Adrenal gland (tissue), 9 donors: ENCODE measurements at regions not wholly inside any gene's neighbourhood (a gene's known extent, or its start where the extent isn't known, plus 50 kb on each side); places are given as distances from the start of the nearest gene placed in this dataset.

ENCODE experiments used
- DNase-seq, 7 donors: peaks; one replicate each; pipeline ENCODE4 v3.0.0-alpha.2; 2019 to 2020
- H3K27ac ChIP-seq, 5 donors: fragments of 200-600 bp; sonication (generic) in 4 of 5; 1 replicate in 3 of 5; 2 replicates in 2 of 5; pipeline versions ENCODE4 v1.5.1 to v1.8.0; 2016 to 2020; ENCODE audit warnings: mild to moderate bottlenecking in 1 of 5
- H3K27me3 ChIP-seq: fragments of 200-600 bp; 2 replicates; pipeline ENCODE4 v1.8.0; 2021
- H3K36me3 ChIP-seq, 2 donors: fragments of 200-600 bp; replicated peaks in 1 of 2; 1 replicate in 1 of 2; 2 replicates in 1 of 2; pipeline versions ENCODE4 v1.5.1 to v1.8.0; 2018 to 2022
- H3K4me1 ChIP-seq, 2 donors: fragments of 200-600 bp; replicated peaks in 1 of 2; 1 replicate in 1 of 2; 2 replicates in 1 of 2; pipeline versions ENCODE4 v1.5.1 to v1.8.0; 2018 to 2021
- H3K4me3 ChIP-seq, 4 donors: fragments of 200-600 bp; sonication (generic) in 3 of 4; one replicate each; pipeline ENCODE4 v1.5.1; 2016 to 2018
- H3K9me3 ChIP-seq, 3 donors: fragments of 200-600 bp; sonication (generic) in 1 of 3; replicated peaks in 1 of 3; 1 replicate in 2 of 3; 2 replicates in 1 of 3; pipeline versions ENCODE4 v1.5.1 to v1.8.0; 2016 to 2021
- CTCF ChIP-seq, 6 experiments: fragments of 450-650 bp in 4 of 6; fragments of 200-600 bp in 2 of 6; sonication (generic) in 1 of 6; IDR thresholded peaks; 1 replicate in 5 of 6; 2 replicates in 1 of 6; pipeline versions ENCODE4 v1.5.1 to v1.8.0; 2016 to 2021; ENCODE audit warnings: antibody characterized with exemption in 6 of 6, mild to moderate bottlenecking in 2 of 6, moderate library complexity in 1 of 6
- POLR2A ChIP-seq, 2 donors: fragments of 450-650 bp; IDR thresholded peaks; one replicate each; pipeline ENCODE4 v1.6.1; 2017; ENCODE audit warnings: antibody characterized with exemption in 2 of 2, mild to moderate bottlenecking in 2 of 2, moderate library complexity in 1 of 2
- WGBS, 4 donors: extraction: QIAGEN DNeasy Blood & Tissue Kit in 2 of 4; methylation state at CpG; one replicate each; pipeline versions ENCODE4 v1.1.5 to v1.1.7; 2013 to 2017; 5-methylcytosine and 5-hydroxymethylcytosine counted together
- intact Hi-C, 2 donors: fragments of 100-400 bp; cut with DNase I; formaldehyde crosslinking; loops; one replicate each; pipeline versions ENCODE4 v1.14.1 to v1.15.0; 2022 to 2023
- donor health status: healthy with polysubstance abuse.
- donor health status: Bipolar disorder and iron deficiency.
- donor health status: DM: yes; HTN: yes; CAD: no.
- donor health status: DM: no; HTN: no; CAD: no.
- donor health status: DM: no; HTN: no; CAD: no.

- H3K27ac ChIP-seq: no peak overlapping the region
- no peaks in the 10 kb centered on the region for H3K36me3 ChIP-seq
- 74 to 88% (median 77%) methylated on average over 2 of the region's 2 CpGs for WGBS, 4 donors
- H3K27me3 ChIP-seq: no peaks in the 10 kb centered on the region
- TF ChIP-seq POLR2A (IDR thresholded peaks at IDR 0.05) (no peak), CTCF (IDR thresholded peaks at IDR 0.05) (no peak)
- DNase-seq: no peak
- intact Hi-C loops: no loop called here
- H3K9me3 ChIP-seq: no peaks in the 10 kb centered on the region
- H3K4me1 ChIP-seq: no peaks in the 10 kb centered on the region
- no peak overlapping the region for H3K4me3 ChIP-seq
Measured at GRCh38 chr12:91311081-91311480, 128.5 kb upstream of the DCN start.

- Histone ChIP-seq H3K4me3 (no peak overlapping the region), H3K4me1 (no peaks in the 10 kb centered on the region), H3K9me3 (no peaks in the 10 kb centered on the region), H3K36me3 (no peaks in the 10 kb centered on the region), H3K27ac (no peak overlapping the region), H3K27me3 (no peaks in the 10 kb centered on the region)
- TF ChIP-seq CTCF (IDR thresholded peaks at IDR 0.05): no peak
- no peak for TF ChIP-seq POLR2A (IDR thresholded peaks at IDR 0.05)
- no peak for DNase-seq
- intact Hi-C loops: no loop called here
- WGBS, 4 donors: 37 to 50% (median 43%) methylated on average over 2 of the region's 2 CpGs
Measured at GRCh38 chr12:91309450-91309849, 126.8 kb upstream of the DCN start.

- H3K27me3 ChIP-seq: no peaks in the 10 kb centered on the region
- H3K4me3 ChIP-seq: no peak overlapping the region
- H3K36me3 ChIP-seq: no peaks in the 10 kb centered on the region
- TF ChIP-seq CTCF (IDR thresholded peaks at IDR 0.05): no peak
- no peak for TF ChIP-seq POLR2A (IDR thresholded peaks at IDR 0.05)
- DNase-seq: no peak
- no peaks in the 10 kb centered on the region for H3K9me3 ChIP-seq
- intact Hi-C loops: no loop called here
- no peak overlapping the region for H3K27ac ChIP-seq
- H3K4me1 ChIP-seq: no peaks in the 10 kb centered on the region
- 17 to 24% (median 21%) methylated on average over 1 of the region's 1 CpG for WGBS, 4 donors
Measured at GRCh38 chr12:91307957-91308670, 125.5 kb upstream of the DCN start.

- TF ChIP-seq POLR2A (IDR thresholded peaks at IDR 0.05) (no peak), CTCF (IDR thresholded peaks at IDR 0.05) (no peak)
- H3K9me3 ChIP-seq: no peaks in the 10 kb centered on the region
- no peaks in the 10 kb centered on the region for H3K36me3 ChIP-seq
- intact Hi-C loops: no loop called here
- H3K4me1 ChIP-seq: no peaks in the 10 kb centered on the region
- H3K27me3 ChIP-seq: no peaks in the 10 kb centered on the region
- no peak for DNase-seq
- H3K27ac ChIP-seq: no peak overlapping the region
- no peak overlapping the region for H3K4me3 ChIP-seq
Measured at GRCh38 chr12:91290354-91290753, 107.7 kb upstream of the DCN start.
